K562 (cell line): ENCODE measurements at regions not wholly inside any gene's neighbourhood (a gene's known extent, or its start where the extent isn't known, plus 50 kb on each side); places are given as distances from the start of the nearest gene placed in this dataset.

ENCODE experiments used
- NRF1 ChIP-seq, 2 experiments: fragments of 450-650 bp; IDR thresholded peaks in 1 of 2; conservative IDR thresholded peaks in 1 of 2; 2 replicates each; pipeline ENCODE4 v1.6.1; 2014; ENCODE audit warnings: mild to moderate bottlenecking in 2 of 2
- POLR2A ChIP-seq: fragments of 450-650 bp; conservative IDR thresholded peaks from 2 replicates; pipeline ENCODE4 v1.6.1; 2016
- RBM25 ChIP-seq: fragments of 200-400 bp; formaldehyde crosslinking; IDR thresholded peaks from 2 replicates; pipeline ENCODE4 v1.6.1; 2018; ENCODE audit warnings: low read length, low read depth, moderate library complexity; ENCODE audit not compliant: severe bottlenecking
- SPI1 ChIP-seq: IDR thresholded peaks from 2 replicates; pipeline ENCODE4 v1.6.1; 2011; ENCODE audit warnings: low read depth, low read length, control low read depth, borderline replicate concordance
- TAF1 ChIP-seq: IDR thresholded peaks from 2 replicates; pipeline ENCODE4 v1.6.1; 2011; ENCODE audit warnings: mild to moderate bottlenecking, low read length, moderate library complexity; ENCODE audit not compliant: insufficient read depth, control insufficient read depth, severe bottlenecking; ENCODE audit errors: extremely low read depth
- U2AF2 ChIP-seq: fragments of 200-400 bp; formaldehyde crosslinking; optimal IDR thresholded peaks from 2 replicates; pipeline ENCODE3; 2017; ENCODE audit warnings: low read depth, mild to moderate bottlenecking, low read length
- ZNF431 ChIP-seq: sonication (generic); formaldehyde crosslinking; IDR thresholded peaks from 2 replicates; pipeline ENCODE4 v1.8.0; 2022; ENCODE audit warnings: mild to moderate bottlenecking, missing genetic modification reagents
- TF ChIP-seq, protein P1 (sequence below): fragments of 450-650 bp; formaldehyde crosslinking; IDR thresholded peaks from 2 replicates; pipeline ENCODE4 v1.4.0; 2022; ENCODE audit warnings: mild to moderate bottlenecking, moderate library complexity
- TF ChIP-seq, protein P2 (sequence below), 3 experiments: IDR thresholded peaks in 2 of 3; conservative IDR thresholded peaks in 1 of 3; 2 replicates each; pipeline ENCODE4 v1.5.1; 2011 to 2012; ENCODE audit warnings: low read length in 3 of 3, mild to moderate bottlenecking in 3 of 3, control low read depth in 2 of 3, improper control_type of control experiment in 1 of 3, inconsistent platforms in 1 of 3, low read depth in 1 of 3, mixed read lengths in 1 of 3, moderate library complexity in 1 of 3; ENCODE audit not compliant: insufficient read depth in 2 of 3

- TF ChIP-seq NRF1 (conservative IDR thresholded peaks at IDR 0.05 in 1 of 2, IDR thresholded peaks at IDR 0.05 in 1 of 2) (no peak), U2AF2 (no peak), POLR2A (no peak), TAF1 (no peak), RBM25 (no peak), SPI1 (no peak), ZNF431 (CRISPR knock-in tag) (no peak)
- TF ChIP-seq, protein P1, sequence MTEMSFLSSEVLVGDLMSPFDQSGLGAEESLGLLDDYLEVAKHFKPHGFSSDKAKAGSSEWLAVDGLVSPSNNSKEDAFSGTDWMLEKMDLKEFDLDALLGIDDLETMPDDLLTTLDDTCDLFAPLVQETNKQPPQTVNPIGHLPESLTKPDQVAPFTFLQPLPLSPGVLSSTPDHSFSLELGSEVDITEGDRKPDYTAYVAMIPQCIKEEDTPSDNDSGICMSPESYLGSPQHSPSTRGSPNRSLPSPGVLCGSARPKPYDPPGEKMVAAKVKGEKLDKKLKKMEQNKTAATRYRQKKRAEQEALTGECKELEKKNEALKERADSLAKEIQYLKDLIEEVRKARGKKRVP (CRISPR knock-in tag): no peak
- TF ChIP-seq, protein P2, sequence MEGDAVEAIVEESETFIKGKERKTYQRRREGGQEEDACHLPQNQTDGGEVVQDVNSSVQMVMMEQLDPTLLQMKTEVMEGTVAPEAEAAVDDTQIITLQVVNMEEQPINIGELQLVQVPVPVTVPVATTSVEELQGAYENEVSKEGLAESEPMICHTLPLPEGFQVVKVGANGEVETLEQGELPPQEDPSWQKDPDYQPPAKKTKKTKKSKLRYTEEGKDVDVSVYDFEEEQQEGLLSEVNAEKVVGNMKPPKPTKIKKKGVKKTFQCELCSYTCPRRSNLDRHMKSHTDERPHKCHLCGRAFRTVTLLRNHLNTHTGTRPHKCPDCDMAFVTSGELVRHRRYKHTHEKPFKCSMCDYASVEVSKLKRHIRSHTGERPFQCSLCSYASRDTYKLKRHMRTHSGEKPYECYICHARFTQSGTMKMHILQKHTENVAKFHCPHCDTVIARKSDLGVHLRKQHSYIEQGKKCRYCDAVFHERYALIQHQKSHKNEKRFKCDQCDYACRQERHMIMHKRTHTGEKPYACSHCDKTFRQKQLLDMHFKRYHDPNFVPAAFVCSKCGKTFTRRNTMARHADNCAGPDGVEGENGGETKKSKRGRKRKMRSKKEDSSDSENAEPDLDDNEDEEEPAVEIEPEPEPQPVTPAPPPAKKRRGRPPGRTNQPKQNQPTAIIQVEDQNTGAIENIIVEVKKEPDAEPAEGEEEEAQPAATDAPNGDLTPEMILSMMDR (IDR thresholded peaks at IDR 0.05 in 2 of 3, conservative IDR thresholded peaks at IDR 0.05 in 1 of 3; ENCODE audit: insufficient read depth in 2 of 3, low read depth in 1 of 3, low read length in 3 of 3): no peak
These were observed 202.6 kb upstream of the LEF1 start for GRCh38 chr4:108371282-108371681.
